ENCODE measurements at regions not wholly inside any gene's neighbourhood (a gene's known extent, or its start where the extent isn't known, plus 50 kb on each side); places are given as distances from the start of the nearest gene placed in this dataset.

- Histone ChIP-seq H3K27me3 (ENCODE audit: control insufficient read depth, insufficient read depth, low read length) (no peaks in the 10 kb centered on the region), H3K4me3 (ENCODE audit: low read depth, low read length) (no peak overlapping the region), H3K36me3 (ENCODE audit: control insufficient read depth, insufficient read depth, low read length) (no peaks in the 10 kb centered on the region)
- DNase-seq (ENCODE audit: low read depth) = no peak
- TF ChIP-seq CTCF (IDR thresholded peaks at IDR 0.05; ENCODE audit: insufficient read depth, low read length, poor library complexity, severe bottlenecking) = no peak
Observed at GRCh38 chr5:32842813-32843530, 131.9 kb downstream of the NPR3 start.

GRCh38 chr5:32843531-32843895, 132.4 kb downstream of the NPR3 start:
- no peak for DNase-seq (ENCODE audit: low read depth)
- H3K27me3 ChIP-seq (ENCODE audit: control insufficient read depth, insufficient read depth, low read length) = no peaks in the 10 kb centered on the region
- no peak overlapping the region for H3K4me3 ChIP-seq (ENCODE audit: low read depth, low read length)
- no peaks in the 10 kb centered on the region for H3K36me3 ChIP-seq (ENCODE audit: control insufficient read depth, insufficient read depth, low read length)
- TF ChIP-seq CTCF (IDR thresholded peaks at IDR 0.05; ENCODE audit: insufficient read depth, low read length, poor library complexity, severe bottlenecking) = no peak

- Histone ChIP-seq H3K27me3 (ENCODE audit: control insufficient read depth, insufficient read depth, low read length) (no peaks in the 10 kb centered on the region), H3K4me3 (ENCODE audit: low read depth, low read length) (no peak overlapping the region), H3K36me3 (ENCODE audit: control insufficient read depth, insufficient read depth, low read length) (no peaks in the 10 kb centered on the region)
- TF ChIP-seq CTCF (IDR thresholded peaks at IDR 0.05; ENCODE audit: insufficient read depth, low read length, poor library complexity, severe bottlenecking) = no peak
- no peak for DNase-seq (ENCODE audit: low read depth)
Observed at GRCh38 chr5:32845171-32845570, 134.1 kb downstream of the NPR3 start.

- TF ChIP-seq CTCF (IDR thresholded peaks at IDR 0.05; ENCODE audit: insufficient read depth, low read length, poor library complexity, severe bottlenecking) = no peak
- no peak for DNase-seq (ENCODE audit: low read depth)
- H3K4me3 ChIP-seq (ENCODE audit: low read depth, low read length) = no peak overlapping the region
- no peaks in the 10 kb centered on the region for H3K36me3 ChIP-seq (ENCODE audit: control insufficient read depth, insufficient read depth, low read length)
- no peaks in the 10 kb centered on the region for H3K27me3 ChIP-seq (ENCODE audit: control insufficient read depth, insufficient read depth, low read length)
Observed at GRCh38 chr5:32848120-32848519, 137.0 kb downstream of the NPR3 start.

- no peaks in the 10 kb centered on the region for H3K27me3 ChIP-seq (ENCODE audit: control insufficient read depth, insufficient read depth, low read length)
- no peak for TF ChIP-seq CTCF (IDR thresholded peaks at IDR 0.05; ENCODE audit: insufficient read depth, low read length, poor library complexity, severe bottlenecking)
- H3K4me3 ChIP-seq (ENCODE audit: low read depth, low read length) = no peak overlapping the region
- no peak for DNase-seq (ENCODE audit: low read depth)
- no peaks in the 10 kb centered on the region for H3K36me3 ChIP-seq (ENCODE audit: control insufficient read depth, insufficient read depth, low read length)
Observed at GRCh38 chr5:32848681-32849080, 137.6 kb downstream of the NPR3 start.

Measured in kidney epithelial cell (primary cell).